Ectodermal cell (in vitro differentiated cells): ENCODE measurements at regions not wholly inside any gene's neighbourhood (a gene's known extent, or its start where the extent isn't known, plus 50 kb on each side); places are given as distances from the start of the nearest gene placed in this dataset.

Experiments
- H3K27ac ChIP-seq: 2 replicates; pipeline ENCODE4 v1.7.0; 2013; ENCODE audit warnings: mild to moderate bottlenecking, low read depth, low read length; ENCODE audit not compliant: insufficient read depth, poor library complexity, severe bottlenecking
- H3K27me3 ChIP-seq: 2 replicates; pipeline ENCODE4 v1.7.0; 2013; ENCODE audit warnings: mild to moderate bottlenecking, low read length; ENCODE audit not compliant: insufficient read depth, control insufficient read depth, poor library complexity, severe bottlenecking
- H3K36me3 ChIP-seq: one replicate; pipeline ENCODE4 v1.7.0; 2013; ENCODE audit warnings: low read length; ENCODE audit not compliant: control insufficient read depth, insufficient read depth
- H3K4me1 ChIP-seq: one replicate; pipeline ENCODE4 v1.7.0; 2013; ENCODE audit warnings: low read length; ENCODE audit not compliant: control insufficient read depth, insufficient read depth
- H3K4me3 ChIP-seq: 2 replicates; pipeline ENCODE4 v1.7.0; 2013; ENCODE audit warnings: low read depth, low read length, control low read depth; ENCODE audit not compliant: insufficient read depth
- H3K9me3 ChIP-seq: 2 replicates; pipeline ENCODE4 v1.7.0; 2013; ENCODE audit warnings: mild to moderate bottlenecking, low read length, moderate library complexity; ENCODE audit not compliant: control insufficient read depth
- WGBS, 2 experiments: methylation state at CpG; one replicate each; pipeline ENCODE4 v1.1.7; 2013; ENCODE audit warnings: missing lambda C conversion rate in 2 of 2; 5-methylcytosine and 5-hydroxymethylcytosine counted together

DNA sequence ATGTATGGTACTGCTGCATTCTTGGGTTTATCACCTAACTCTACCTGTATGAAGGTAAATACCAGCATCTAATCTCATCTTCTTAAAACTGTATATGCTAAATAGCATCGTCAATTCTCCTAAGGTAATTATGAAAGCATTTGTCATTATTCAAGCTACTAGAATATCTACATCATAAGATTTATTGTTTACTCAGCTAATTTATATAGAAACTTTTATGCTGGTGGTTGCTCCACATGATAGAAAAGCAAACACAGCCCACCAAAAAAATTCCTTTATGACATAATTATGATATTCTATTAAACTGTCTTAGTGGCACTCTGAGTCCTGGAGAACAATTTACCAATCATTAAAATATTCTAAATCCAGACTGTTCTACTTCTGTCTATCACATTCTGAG, 1226.1 kb upstream of the NRXN1 start:
- H3K36me3 ChIP-seq = no peaks in the 10 kb centered on the region
- 100% methylated on average over 1 of the region's 1 CpG; no CpG with 5 or more reads in 1 of the 2 experiments for WGBS, 2 experiments
- H3K4me1 ChIP-seq = no peaks in the 10 kb centered on the region
- no peaks in the 10 kb centered on the region for H3K27me3 ChIP-seq
- H3K4me3 ChIP-seq = no peak overlapping the region
- H3K9me3 ChIP-seq = no peaks in the 10 kb centered on the region
- no peak overlapping the region for H3K27ac ChIP-seq

DNA sequence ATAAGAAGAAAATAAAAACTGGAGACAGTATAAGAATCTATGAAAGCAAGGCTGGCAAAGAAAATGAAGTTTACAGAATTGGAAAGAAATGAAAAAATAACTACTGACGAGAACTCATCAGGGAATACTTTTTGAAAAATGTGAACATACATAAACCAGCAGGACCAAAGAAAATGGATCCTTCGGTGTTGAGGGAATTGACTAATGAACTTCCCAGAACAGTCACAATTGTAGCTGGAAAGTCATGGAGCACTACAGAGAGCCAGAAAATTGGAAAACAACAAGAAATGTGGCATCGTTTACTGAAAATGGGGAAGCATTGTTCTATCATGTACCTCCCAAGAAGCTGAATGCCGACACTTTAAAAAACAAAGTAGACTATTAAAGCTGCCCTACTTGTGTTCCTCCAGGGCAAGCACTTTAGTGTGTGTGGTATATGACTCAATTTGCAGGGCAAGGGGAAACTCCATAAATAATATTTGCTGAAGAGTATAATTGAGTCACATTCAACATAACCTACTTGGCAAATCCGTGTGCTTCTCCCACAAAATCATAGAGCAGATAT, 1221.6 kb upstream of the NRXN1 start:
- Histone ChIP-seq H3K4me3 (no peak overlapping the region), H3K27me3 (no peaks in the 10 kb centered on the region), H3K4me1 (no peaks in the 10 kb centered on the region), H3K36me3 (no peaks in the 10 kb centered on the region), H3K27ac (no peak overlapping the region), H3K9me3 (no peaks in the 10 kb centered on the region)
- 90 to 94% methylated on average over 4 of the region's 5 CpGs for WGBS, 2 experiments

DNA sequence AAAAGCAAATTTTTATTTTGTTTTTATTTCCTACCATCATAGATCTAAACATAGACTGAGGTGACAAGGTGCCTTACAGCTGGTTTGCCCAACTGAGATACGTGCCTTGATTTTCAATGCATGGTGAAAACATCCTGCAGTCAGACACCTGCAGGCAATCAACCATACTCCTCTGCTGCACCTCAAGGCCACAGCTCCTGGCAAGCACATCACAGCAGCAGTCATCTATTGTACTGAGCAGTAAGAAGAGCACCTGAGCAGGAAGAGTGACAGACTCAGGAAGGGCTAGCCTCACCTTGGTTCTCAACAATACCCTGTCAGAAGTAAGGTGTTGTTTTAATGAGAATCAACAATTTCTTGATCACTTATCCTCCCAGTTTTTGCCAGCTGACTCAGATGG, 1206.8 kb upstream of the NRXN1 start:
- Histone ChIP-seq H3K9me3 (no peaks in the 10 kb centered on the region), H3K36me3 (no peaks in the 10 kb centered on the region), H3K4me3 (no peak overlapping the region), H3K27ac (no peak overlapping the region), H3K4me1 (no peaks in the 10 kb centered on the region), H3K27me3 (no peaks in the 10 kb centered on the region)
- WGBS, 2 experiments = 93 to 96% methylated on average over 1 of the region's 1 CpG

DNA sequence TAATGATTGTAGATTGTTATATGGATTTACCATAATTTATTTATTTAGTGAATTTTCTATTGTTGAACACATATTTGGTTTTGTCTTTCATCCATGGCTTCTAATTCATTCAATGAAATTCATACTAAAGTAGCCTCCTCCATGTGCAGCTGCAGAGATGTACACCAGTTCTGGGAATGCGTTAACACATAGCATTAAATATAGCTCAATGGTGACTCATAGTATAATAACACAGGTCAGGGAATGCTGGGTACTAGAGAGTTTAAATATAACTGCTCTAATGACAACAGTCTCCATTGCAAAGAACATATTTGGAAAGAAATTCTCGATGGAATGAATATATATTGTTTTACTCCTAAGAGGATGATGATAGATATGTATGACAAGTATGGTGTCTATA, 1190.2 kb upstream of the NRXN1 start:
- H3K4me3 ChIP-seq = no peak overlapping the region
- no peaks in the 10 kb centered on the region for H3K4me1 ChIP-seq
- H3K36me3 ChIP-seq = no peaks in the 10 kb centered on the region
- no peak overlapping the region for H3K27ac ChIP-seq
- H3K9me3 ChIP-seq = no peaks in the 10 kb centered on the region
- H3K27me3 ChIP-seq = no peaks in the 10 kb centered on the region
- WGBS, 2 experiments = 100% methylated on average over 1 of the region's 2 CpGs; no CpG with 5 or more reads in 1 of the 2 experiments

DNA sequence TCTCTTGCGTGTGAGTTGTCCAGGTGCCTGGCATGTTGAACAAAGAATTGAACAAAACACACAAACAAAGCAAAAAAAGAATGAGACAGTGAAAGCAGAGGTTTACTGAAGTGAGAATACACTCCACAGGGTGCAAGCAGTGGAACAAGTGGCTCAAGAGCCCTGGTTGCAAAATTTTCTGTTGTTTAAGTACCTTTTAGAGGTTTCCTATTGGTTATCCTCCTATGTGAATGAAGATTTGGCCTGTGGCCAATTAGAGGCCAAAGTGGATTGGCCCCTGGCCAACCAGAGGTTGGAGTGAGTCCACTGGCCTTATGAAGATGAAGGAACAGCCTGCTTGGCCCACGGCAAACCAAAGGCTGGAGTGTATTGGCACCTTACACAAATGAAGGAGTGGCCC, 1188.5 kb upstream of the NRXN1 start:
- WGBS, 2 experiments = 96 to 98% methylated on average over 1 to 2 of the region's 2 CpGs
- H3K9me3 ChIP-seq = no peaks in the 10 kb centered on the region
- H3K27ac ChIP-seq = no peak overlapping the region
- no peaks in the 10 kb centered on the region for H3K27me3 ChIP-seq
- H3K4me1 ChIP-seq = no peaks in the 10 kb centered on the region
- H3K4me3 ChIP-seq = no peak overlapping the region
- no peaks in the 10 kb centered on the region for H3K36me3 ChIP-seq

DNA sequence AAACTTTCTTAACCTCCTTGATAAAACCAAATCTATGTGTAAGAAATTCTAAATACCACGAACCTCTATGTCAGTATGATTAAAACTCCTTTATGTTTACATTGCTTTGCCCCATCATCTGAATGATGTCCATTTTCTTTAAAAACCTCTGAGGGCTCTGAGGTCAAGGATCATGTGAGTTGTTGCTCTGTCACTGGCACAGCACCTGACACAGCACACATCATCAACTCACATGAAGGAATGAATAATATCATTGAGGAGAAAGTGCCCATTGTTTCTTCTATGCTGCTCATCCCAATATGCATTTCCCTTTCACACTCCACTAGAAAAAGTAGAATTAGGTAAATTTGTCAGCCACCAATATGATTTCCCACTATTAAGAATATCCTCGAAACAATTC, 1178.7 kb upstream of the NRXN1 start:
- Histone ChIP-seq H3K4me1 (no peaks in the 10 kb centered on the region), H3K9me3 (no peaks in the 10 kb centered on the region), H3K4me3 (no peak overlapping the region), H3K36me3 (no peaks in the 10 kb centered on the region), H3K27me3 (no peaks in the 10 kb centered on the region), H3K27ac (no peak overlapping the region)
- WGBS, 2 experiments = 63 to 81% methylated on average over 2 of the region's 2 CpGs

DNA sequence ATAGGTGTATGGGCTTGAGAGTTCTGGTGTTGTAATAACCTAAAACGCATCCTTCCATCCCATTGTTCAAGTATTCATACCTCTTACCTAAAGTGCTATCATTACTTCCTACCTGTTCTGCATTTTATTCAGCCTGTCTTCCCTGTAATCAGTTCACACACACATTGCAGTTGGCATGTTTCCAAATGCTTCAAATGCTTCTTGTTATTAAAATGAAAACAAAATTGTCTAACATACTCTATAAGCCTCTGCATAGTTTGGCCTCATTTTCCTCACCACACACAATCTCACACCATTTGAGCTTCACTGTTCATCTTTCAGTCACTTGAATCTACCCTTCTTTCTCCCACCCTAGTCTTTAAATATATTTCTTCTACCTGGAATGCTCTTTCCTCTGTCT, 1178.2 kb upstream of the NRXN1 start:
- Histone ChIP-seq H3K36me3 (no peaks in the 10 kb centered on the region), H3K27me3 (no peaks in the 10 kb centered on the region), H3K9me3 (no peaks in the 10 kb centered on the region), H3K4me3 (no peak overlapping the region), H3K4me1 (no peaks in the 10 kb centered on the region), H3K27ac (no peak overlapping the region)
- WGBS, 2 experiments = 88 to 92% methylated on average over 1 of the region's 1 CpG

DNA sequence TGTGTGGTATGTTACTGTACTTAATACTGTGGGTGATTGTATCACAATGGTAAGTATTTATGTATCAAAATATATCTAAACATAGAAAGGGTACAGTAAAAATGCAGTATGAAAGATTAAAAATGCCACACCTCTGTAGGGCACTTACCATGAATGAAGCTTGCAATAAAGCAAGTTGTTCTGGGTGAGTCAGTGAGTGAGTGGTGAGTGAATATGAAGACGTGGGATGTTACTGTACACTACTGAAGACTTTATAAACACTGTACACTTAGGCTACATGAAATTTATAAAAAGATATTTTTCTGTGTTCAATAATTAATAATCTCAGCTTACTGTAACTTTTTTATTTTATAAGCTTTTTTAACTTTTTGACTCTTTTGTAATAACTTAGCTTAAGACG, 1162.4 kb upstream of the NRXN1 start:
- Histone ChIP-seq H3K4me3 (no peak overlapping the region), H3K27me3 (no peaks in the 10 kb centered on the region), H3K4me1 (no peaks in the 10 kb centered on the region), H3K27ac (no peak overlapping the region), H3K9me3 (no peaks in the 10 kb centered on the region), H3K36me3 (no peaks in the 10 kb centered on the region)
- no CpG with 5 or more reads among the region's 2 CpGs for WGBS, 2 experiments

DNA sequence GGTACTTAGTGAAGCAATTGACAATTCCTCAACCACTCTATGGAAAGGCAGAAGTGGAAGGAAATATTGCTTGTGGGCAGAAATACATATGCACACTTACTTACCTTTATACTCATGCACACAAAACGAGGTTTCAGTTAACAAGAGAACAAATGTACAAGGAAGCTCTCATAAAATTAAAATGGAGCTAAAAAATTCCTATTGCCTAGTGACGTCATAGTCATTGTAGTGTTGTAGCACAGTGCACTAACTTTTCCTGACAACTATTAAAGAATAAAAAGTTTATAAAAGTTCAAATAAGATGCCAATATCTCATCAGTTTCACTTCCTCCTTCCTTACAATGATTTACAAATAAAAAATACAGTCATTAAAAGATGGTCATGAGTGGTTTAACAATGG, 1161.9 kb upstream of the NRXN1 start:
- Histone ChIP-seq H3K27me3 (no peaks in the 10 kb centered on the region), H3K9me3 (no peaks in the 10 kb centered on the region), H3K27ac (no peak overlapping the region), H3K4me1 (no peaks in the 10 kb centered on the region), H3K4me3 (no peak overlapping the region), H3K36me3 (no peaks in the 10 kb centered on the region)
- 100% methylated on average over 2 of the region's 2 CpGs; no CpG with 5 or more reads in 1 of the 2 experiments for WGBS, 2 experiments

DNA sequence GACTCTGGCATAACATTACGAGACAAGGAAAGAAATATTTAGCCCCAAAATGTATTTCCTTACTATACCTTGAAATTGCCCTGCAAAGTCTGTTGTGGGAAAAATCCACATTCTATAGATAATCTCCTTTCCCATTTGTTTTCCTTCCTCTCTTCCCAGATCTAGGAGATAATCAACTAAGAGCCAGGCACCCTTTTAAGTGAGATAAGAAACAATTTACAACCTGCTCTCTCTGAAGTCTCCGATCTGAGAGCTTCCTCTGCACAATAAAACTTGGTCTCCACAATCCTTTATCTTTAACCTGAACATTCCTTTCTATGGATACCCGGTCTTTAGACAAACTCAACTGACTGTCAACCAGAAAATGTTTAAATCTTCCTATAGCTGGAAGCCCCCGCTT, 1160.7 kb upstream of the NRXN1 start:
- Histone ChIP-seq H3K4me3 (no peak overlapping the region), H3K27ac (no peak overlapping the region), H3K4me1 (no peaks in the 10 kb centered on the region), H3K27me3 (no peaks in the 10 kb centered on the region), H3K36me3 (no peaks in the 10 kb centered on the region), H3K9me3 (no peaks in the 10 kb centered on the region)
- WGBS, 2 experiments = 87 to 93% methylated on average over 4 of the region's 4 CpGs

DNA sequence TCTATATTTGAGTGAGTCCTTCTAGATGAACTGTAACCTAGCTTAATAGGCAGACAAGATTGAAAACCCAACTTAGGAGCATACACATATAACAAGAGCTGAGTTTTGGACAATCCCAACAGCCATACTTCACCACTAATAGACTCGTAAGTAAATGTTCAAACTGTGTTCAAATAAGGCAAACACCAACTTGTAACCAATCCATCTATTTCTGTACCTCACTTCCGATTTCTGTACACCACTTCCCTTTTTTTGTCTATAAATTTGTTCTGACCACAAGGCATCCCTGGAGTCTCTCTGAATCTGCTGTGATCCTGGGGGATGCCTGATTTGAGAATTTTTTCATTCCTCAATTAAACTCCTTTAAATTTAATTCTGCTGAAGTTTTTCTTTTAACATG, 1149.1 kb upstream of the NRXN1 start:
- WGBS, 2 experiments = 90 to 93% methylated on average over 2 of the region's 2 CpGs
- Histone ChIP-seq H3K9me3 (no peaks in the 10 kb centered on the region), H3K27ac (no peak overlapping the region), H3K36me3 (no peaks in the 10 kb centered on the region), H3K27me3 (no peaks in the 10 kb centered on the region), H3K4me1 (no peaks in the 10 kb centered on the region), H3K4me3 (no peak overlapping the region)
